ENCODE measurements at regions not wholly inside any gene's neighbourhood (a gene's known extent, or its start where the extent isn't known, plus 50 kb on each side); places are given as distances from the start of the nearest gene placed in this dataset.
"Not testable (repeated sequence)": the region's sequence is repeated elsewhere in the genome, so short reads cannot be mapped to it uniquely, and the experiment has no call there.

DNA sequence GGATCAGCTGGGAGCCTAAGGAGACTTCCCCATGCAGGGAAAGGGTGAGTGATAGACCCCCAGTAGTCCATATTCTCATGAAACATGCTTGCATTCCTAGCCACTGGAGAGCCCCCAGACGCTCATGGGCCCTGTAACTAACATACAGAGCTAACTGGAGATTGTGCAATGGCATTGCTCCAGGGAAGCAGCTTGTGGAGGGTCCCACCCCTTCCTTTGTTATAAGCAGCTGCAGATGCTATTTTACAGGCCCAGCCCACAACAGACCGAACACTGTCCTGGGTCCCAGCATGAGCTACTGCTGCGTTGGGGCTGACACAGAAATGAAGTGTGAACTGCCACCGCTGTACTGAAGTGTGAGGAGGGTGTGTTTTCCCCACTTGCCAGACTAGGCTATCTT is 1465.7 kb upstream of the DIAPH2 start:
- no peak for DNase-seq

DNA sequence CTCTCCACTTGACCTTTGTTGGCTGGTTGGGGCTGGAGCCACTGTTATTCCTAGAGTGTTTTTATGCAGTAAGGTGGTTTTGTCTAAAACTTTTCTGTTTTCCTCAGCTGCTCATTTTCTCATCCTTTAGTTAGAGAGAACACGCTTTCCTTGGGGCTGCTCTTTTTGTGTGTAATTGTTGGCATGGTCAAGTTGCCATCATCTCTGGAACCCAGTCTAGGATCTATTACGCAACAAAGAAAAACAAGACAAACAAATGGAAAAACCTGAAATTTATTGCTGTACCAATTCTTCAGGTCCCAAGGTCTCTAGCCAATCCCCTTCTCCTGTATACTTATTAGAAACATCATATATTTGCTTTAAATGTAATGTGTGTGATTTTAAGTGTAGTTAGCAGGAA is 1436.3 kb upstream of the DIAPH2 start:
- no peak for DNase-seq

DNA sequence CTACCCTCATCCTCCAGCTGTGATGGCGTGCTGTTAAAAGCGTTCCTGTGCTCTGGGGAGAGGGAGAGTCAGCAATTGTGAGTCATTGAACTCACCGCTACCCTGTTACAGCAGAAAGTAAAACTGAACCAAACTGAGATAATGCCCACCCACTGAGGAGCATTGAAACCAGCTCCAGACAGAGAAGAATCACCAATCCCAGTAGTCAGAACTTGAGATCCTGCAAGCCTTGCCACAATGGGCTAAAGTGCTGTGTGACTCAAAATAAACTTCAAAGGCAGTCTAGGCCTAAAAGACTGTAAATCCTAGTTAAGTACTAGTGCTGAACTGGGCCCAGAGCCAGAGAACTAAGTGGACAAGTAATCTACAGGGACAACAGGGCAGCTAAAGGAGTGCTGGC is 1394.2 kb upstream of the DIAPH2 start:
- no peak for DNase-seq

DNA sequence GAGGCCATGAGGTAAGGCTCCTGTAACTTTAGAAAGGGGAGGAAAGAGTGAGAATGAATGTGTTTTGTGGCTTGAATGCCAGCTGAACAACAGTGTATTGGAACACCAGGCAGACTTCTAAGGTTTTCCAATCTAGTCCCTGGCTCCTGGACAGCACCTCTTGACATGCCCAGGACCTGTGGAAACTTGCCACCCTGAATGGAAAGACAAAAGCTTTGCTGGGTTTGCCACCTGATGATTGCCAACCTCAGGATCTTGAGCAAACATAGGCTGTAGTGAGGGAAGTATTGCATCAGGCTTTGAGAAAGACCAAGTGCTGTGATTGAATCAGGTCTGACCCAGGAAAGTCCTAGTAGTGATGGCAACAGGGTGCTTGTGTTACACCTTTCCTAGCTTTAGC is 1393.1 kb upstream of the DIAPH2 start:
- DNase-seq, result no peak

DNA sequence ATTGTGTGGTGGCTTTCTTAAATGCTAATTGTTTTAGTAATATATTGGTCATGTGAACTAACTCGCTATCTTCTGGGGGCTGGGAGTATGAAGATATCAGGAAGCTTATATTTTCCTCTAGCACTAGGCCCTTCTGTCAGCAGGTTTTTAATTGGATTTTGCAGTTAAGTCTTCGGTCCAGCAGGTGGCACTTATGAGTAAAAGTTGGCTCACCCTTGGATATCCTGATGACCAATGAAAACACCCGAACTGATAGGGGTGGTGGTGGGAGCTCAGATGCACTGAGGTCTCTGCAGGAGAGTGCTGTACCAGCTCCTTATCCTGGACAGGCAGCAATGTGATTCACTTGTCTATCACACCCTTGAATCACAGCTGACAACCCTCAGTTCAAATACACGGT is 1365.8 kb upstream of the DIAPH2 start:
- no peak for DNase-seq

DNA sequence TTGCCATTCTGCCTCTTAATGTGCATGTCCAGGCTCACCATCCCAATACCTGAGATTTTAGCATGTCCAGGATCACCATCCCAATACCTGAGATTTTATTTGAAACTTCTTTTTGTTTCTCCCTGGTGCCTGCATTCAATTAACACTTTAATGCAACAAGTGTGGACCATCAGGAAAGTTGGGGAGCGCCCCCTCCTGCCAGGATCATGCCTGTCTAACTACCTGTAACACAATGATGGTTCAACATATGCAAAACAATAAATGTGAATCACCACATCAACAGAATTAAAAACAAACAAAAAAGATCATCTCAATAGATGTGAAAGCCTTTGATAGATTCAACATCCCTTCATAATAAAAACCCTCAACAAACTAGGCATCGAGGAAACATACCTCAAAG is 1359.5 kb upstream of the DIAPH2 start:
- no peak for DNase-seq

DNA sequence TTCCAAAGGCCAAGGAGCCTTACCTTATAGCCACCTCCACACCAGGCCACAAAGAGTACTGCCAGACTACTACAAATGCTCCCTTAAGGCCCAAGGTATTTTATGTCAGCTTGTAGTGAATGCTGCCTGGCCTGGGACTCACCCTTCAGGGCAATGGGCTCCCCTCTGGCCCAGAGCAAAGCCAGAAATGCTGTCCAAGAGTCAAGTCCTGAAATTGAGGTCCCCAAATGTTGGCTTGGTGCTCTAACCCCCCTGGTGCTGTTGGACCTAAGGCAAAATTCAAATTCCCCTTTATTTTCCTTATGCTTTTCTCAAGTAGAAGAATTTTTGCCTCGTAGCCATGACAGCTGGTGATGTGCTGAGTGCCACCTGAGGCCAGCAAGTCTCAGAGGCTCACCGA is 1354.3 kb upstream of the DIAPH2 start:
- DNase-seq, result no peak

DNA sequence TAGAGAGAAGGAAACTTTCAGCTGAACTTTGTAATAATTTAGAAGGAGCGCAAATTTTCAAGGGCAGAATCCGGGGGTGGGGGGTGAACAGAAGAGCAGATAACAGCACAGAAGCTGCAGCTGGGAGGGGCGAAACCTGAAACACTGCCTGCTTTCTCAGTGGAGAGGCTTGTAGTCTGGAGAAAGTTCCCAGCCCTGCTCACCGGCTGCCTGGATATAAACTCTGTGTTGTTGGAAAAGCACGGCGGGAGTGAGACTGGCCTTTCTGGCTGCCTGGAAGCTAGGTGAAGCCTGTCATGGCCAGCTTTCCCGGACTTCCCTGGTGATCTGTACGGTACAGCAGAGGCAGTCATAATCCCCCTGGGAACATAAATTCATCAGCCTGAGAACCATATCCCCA is 1352.1 kb upstream of the DIAPH2 start:
- no peak for DNase-seq

DNA sequence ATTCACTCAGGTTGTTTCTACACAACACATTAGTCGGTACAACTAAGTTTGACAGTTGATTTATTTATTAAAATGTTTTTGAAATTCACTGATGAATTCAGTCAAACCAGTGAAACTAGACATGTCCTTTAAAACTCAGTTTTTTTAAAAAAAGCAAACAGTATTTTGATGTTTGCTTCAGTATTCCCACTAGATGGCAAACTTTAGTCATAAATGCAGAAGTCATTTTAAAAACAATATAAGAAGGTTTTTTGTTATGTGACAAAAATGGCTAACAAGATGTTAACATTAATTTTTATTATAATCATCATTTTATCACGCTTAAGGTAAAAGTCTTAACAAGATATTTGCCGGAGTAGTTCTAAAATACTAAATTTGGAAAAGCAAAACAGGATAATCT is 1337.8 kb upstream of the DIAPH2 start:
- no peak for DNase-seq

DNA sequence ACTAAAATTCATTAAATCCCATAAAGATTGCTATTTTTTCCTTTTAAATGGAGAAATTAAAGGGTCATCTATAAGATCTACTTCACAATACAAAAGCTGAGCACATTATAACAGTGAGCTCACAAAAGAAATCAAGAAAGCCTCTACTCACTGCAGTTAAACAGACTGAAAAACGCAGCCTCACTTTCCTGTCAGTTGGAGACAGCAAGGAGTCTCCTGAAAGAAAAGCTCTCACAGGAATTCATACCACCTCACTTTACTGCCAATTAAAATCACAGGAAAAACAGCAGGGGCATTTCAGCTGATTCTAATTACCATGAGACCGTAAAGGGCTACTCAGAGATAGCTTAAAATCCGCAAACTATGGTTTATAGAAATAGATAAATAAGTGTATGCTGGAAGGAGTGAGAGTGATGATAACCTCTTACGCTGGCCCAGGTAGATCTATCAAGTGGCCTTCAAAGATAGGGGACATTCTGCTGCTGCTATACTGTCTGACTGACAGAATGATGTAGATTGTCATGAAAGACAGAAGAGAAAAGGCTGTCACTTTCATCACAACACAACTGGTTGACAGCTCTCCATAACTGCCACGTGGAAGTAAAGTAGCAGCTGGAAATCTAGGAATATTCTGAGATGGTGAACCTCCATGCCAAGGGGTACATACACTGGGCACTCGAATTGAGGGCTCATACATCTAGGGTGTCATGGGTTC is 1333.7 kb upstream of the DIAPH2 start:
- no peak for DNase-seq

DNA sequence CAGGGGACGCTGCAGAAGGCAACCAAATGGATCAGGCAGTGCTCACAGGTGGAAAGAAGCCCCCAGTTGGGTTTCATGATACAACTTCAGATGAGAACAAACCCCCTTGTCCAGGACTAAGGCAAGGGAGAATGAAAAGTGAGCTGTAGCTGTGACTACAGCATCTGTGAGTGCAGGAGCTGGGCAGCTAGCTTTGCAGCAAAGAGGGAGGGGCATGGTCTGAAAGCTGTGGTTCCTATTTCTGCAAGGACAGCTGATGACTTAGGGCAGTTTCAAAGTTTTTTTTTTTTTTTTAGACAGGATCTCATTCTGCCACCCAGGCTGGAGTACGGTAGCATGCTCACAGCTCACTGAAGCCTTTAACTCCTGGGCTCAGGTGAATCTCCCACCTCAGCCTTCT is 1317.4 kb upstream of the DIAPH2 start:
- no peak for DNase-seq

DNA sequence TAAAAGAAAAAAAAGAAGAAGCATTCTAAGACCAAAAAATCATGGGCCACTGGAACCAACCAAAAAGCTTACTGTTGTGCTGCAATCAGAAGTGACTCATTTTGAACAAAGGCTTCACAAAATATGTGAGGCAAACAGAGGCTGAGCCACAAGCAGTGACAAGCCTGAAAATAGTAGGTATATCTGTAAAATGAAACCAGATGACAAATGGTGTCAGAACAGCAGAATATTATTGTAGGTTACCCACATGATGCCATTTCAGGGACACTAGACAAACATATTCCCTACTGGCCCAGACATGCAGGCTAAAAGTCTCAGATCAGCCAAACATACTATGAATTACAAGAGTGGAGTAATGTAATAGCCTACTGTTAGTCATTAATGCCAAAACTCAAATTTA is 1301.8 kb upstream of the DIAPH2 start:
- DNase-seq, result peak; percentile 28

DNA sequence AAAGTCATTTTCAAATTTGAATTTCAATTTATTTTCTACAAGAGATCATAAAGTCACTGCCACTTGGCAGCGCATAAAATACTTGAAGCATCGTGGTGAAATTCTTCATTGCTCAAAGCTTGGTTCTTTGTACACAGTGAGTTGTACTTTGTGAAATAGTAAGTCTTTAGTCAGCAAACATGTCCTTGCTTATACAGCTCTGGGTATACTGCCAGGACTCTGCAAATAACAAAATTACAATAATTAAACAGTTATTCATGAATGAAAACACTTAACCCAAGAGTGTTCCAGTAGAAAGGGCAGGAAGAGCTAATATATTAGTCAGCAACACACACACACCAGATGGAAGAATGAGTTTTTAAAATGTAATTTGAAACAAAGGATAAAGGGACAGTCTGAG is 1300.9 kb upstream of the DIAPH2 start:
- DNase-seq, result peak; percentile 80

DNA sequence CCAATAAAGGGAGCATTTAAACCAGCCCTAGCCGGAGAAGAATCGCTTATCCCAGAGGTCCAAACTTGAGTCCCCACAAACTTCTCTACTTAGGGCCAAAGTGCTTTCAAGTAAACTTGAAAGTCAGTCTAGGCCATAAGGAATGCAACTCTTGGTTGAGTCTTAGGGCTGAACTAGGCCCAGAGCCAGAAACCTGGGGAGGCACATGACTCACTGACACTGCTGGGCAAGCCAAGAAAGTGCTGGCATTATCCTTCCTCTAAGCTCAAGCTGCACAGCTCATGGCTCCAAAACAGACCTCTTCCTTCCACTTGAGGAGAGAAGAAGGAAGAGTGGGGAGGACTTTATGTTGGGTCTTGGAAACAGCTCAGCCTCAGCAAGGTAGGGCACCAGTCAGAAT is 1257.3 kb upstream of the DIAPH2 start:
- no peak for DNase-seq

DNA sequence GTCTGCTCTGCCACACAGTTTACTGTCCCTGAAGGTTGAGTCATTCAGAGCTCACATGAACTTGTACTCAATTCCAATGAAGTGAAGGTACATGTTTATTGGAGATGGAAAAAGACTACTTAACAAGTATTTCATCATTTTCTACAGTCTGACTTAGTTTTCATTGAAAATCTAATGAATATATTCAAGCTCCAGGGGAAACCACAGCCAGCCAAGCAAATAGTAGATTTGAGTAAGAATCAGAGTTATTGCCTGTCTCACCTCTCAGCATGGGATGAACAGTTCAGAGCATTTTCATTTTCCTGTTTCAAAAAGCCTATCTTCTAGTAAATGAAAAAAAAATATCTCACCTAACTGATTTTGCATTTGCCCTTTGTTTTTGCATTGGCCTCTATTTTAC is 1249.4 kb upstream of the DIAPH2 start:
- DNase-seq, result no peak

DNA sequence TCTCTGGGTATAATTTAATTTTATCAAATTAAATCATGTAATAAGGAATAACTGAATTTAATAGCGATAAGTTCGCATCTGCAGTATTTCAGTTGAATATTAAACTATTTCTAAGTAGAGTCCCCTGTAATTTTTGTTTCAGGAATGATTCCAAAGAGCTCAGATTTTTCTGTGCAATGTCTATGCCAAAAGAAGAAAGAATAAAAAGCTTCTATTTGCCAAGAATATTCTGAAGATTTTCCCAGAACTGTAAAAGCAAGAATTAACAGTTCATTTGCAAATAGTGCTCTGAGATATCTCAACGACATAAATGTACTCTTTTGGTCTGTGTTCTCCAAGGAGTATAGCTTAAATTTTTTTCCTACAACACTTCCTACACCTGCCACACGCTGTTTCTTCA is 1242.8 kb upstream of the DIAPH2 start:
- DNase-seq, result no peak

DNA sequence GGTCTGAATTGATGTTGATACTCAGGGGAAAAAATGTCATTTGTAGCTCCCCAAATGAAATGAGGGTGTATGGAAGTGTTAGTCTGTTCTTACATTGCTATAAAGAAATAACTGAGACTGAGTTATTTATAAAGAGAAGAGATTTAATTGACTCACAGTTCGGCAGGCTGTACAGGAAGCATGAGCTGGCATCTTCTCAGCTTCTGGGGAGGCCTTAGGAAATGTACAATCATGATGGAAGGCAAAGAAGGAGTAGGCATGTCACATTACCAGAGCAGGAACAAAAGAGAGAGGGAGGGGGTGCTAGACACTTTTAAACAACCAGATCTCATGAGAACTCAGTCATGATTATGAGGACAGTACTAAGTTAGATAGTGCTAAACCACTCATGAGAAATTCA is 1199.9 kb upstream of the DIAPH2 start:
- DNase-seq, result no peak

DNA sequence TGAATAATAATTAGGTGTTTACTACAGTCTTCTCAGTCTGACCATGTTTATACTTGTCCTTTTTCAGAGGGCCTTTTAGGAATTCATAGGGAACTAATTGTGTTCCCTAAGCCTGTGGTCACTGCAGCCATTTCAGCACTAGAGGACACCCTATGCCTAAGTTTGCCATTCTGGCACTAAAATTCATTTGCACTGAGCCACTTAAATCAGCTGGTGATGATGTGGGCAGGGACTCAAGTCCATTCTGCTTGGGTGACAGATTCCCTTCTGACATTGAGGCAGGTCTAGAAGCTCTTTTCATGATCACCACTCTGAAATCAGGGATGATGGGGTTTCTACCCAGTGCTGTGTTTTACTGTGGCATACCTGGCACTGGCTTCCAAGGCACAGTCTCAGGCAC is 1178.9 kb upstream of the DIAPH2 start:
- no peak for DNase-seq

DNA sequence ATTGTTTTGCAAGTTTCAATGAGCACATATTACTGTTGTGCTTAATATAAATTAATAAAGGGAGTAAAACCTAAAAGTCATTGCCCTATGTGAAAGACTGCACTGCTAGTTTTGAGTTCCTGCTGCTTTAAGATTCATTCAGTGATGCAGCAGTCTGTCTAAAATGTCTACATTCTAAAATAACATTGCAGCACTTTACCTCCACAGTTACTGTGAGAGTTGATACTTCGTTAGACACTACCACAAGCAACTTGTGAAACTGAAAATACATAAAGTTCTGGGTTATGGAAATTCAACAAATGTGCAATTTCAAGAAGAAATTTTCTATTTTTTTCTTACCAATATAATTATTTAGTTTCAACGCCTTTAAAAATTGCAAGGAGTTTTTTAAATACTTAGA is 1175.2 kb upstream of the DIAPH2 start:
- no peak for DNase-seq

DNA sequence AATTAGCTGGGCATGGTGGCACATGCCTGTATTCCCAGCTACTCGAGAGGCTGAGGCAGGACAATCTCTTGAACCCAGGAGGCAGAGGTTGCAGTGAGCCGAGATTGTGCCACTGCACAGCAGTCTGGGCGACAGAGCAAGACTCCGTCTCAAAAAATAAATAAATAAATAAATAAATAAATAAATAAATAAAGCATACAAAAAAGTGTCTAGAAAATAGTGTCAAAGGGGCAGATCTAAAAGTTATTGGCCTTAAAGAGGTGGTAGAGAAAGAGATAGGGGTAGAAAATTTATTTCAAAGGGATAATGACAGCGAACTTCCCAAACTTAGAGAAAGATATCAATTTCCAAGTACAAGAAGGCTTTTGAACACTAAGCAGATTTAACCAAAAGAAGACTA is 1160.6 kb upstream of the DIAPH2 start:
- DNase-seq, result not testable (repeated sequence)

DNA sequence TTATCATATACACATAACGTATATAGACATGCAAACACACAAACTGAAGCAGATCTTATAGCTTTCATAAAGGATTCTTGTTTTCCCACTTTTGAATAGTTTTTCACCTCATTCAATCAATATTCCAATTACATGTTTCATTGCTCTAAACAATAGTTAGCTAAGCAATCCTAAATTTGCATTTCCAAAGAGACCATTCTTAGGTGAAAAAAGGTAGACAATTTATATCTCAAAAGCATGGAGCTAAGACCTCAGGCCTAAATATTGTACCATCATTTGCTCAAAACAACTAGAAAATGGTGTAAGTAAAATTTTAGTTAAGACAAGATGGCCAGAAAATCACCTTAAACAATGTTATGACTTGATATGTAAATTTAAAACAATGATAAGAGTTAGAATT is 1148.5 kb upstream of the DIAPH2 start:
- no peak for DNase-seq

DNA sequence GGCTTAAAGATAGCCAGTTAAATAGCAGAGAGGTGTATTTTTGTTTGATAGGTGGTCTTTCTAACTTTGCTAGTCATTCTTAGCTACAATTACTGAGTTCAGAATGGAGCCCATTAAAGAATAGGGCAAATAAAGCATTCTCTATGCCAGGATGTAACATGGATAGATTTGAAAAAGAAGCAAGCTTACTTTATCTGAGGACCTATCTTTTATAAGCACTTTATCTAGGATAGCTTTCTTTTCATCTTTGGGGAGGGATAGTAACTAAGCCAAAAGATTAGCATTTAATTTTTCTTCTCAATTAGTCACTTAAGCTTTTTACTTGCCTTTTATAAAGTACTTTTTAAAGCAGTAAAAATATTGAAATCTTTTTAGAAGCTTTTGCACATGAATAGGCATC is 1148.0 kb upstream of the DIAPH2 start:
- no peak for DNase-seq

DNA sequence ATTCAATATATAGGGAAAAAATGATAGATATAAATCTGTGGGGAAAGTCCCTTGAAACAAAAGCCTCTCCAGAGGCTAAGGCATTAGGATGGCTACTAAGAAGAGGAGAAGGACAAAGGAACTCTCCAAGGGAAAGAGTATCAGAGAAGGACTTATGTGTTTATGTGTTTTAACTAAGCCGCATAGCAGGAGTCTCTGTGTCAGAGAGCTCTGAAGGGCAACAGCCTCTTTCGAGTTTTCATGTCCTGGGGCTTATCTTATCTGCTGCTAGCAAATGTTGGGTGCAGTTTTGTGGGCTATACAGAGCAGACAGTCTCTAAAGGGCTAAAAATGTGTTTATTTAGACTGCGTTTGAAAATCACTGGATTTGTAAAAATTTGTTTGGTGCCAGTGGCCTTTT is 1145.6 kb upstream of the DIAPH2 start:
- DNase-seq, result no peak

DNA sequence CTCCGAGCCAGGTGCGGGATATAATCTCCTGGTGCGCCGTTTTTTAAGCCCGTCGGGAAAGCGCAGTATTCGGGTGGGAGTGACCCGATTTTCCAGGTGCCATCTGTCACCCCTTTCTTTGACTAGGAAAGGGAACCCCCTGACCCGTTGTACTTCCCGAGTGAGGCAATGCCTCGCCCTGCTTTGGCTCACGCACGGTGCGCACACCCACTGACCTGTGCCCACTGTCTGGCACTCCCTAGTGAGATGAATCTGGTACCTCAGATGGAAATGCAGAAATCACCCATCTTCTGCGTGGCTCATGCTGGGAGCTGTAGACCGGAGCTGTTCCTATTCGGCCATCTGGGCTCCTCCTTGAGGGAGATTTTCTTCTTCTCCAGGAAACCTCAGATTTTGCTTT is 1135.1 kb upstream of the DIAPH2 start:
- not testable (repeated sequence) for DNase-seq

DNA sequence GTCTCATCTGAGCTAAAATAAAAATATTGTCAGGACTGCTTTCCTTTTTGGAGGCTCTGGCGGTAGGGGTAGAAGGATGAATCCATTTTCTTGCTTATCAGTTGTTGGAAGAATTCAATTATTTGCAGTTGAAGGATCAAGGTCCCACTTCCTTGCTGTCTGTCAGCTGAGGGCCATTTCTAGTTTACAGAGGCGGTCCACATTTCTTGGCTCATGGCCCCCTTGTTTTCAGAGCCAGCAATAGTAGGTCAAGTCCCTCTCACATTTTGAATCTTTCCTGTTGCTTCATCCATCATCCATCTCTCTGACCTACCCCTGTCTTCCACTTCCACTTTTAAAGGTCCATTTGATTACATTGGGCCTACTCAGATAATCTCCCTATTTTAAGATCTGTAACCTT is 1099.3 kb upstream of the DIAPH2 start:
- no peak for DNase-seq

DNA sequence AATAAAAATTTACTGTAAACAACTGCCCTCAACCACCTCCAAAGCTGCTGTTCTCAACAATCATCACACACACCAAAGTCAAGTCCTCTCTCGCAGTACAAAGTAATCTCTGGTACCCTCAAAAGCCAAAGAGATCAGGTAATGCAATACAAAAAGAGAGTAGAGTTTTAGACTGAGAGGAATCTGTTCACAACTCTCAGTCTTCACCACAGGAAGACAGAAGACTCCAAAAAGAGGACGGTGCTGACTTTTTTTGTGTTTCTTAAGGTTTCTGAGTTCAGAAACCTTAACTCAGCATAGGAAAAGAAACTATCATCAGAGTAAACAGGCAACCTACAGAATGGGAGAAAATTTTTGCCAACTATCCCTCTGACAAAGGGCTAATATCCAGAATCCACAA is 1072.3 kb upstream of the DIAPH2 start:
- DNase-seq, result no peak

All from NCI-H2081 treated with DMSO at 0.1 percent for 48 hours (cell line).